Adipose tissue (tissue), 3 donors: ENCODE measurements at regions not wholly inside any gene's neighbourhood (a gene's known extent, or its start where the extent isn't known, plus 50 kb on each side); places are given as distances from the start of the nearest gene placed in this dataset.
"Not testable (repeated sequence)": the region's sequence is repeated elsewhere in the genome, so short reads cannot be mapped to it uniquely, and the experiment has no call there.

Source experiments
- H3K27ac ChIP-seq: one replicate; pipeline ENCODE4 v1.5.1; 2013; ENCODE audit warnings: low read depth, low read length
- WGBS, 3 donors: extraction: QIAGEN DNeasy Blood & Tissue Kit; methylation state at CpG; one replicate each; pipeline ENCODE4 v1.1.7; 2013; 5-methylcytosine and 5-hydroxymethylcytosine counted together
- donor health status: healthy with polysubstance abuse.
- donor health status: Bipolar disorder and iron deficiency.
- donor health status: healthy.

- WGBS, 3 donors = 25 to 70% (median 61%) methylated on average over 7 of the region's 7 CpGs
- H3K27ac ChIP-seq = no peak overlapping the region
Observed at GRCh38 chr22:27045103-27045947, 387.9 kb downstream of the MIAT start.

- 32 to 87% (median 73%) methylated on average over 1 of the region's 1 CpG for WGBS, 3 donors
- no peak overlapping the region for H3K27ac ChIP-seq
Observed at GRCh38 chr22:27046086-27046485, 388.7 kb downstream of the MIAT start.

- WGBS, 3 donors = 89 to 100% (median 91%) methylated on average over 2 of the region's 2 CpGs
- no peak overlapping the region for H3K27ac ChIP-seq
Observed at GRCh38 chr22:27046603-27047002, 389.2 kb downstream of the MIAT start.

- H3K27ac ChIP-seq = no peak overlapping the region
- WGBS, 3 donors = 79 to 94% (median 81%) methylated on average over 4 of the region's 4 CpGs
Observed at GRCh38 chr22:27050771-27051170, 393.4 kb downstream of the MIAT start.

GRCh38 chr22:27051407-27051806 is 394.0 kb downstream of the MIAT start:
- WGBS, 3 donors = 40 to 92% (median 71%) methylated on average over 3 of the region's 3 CpGs
- H3K27ac ChIP-seq = no peak overlapping the region

- H3K27ac ChIP-seq = no peak overlapping the region
Observed at GRCh38 chr22:27057717-27058116, 400.3 kb downstream of the MIAT start.

- 81 to 85% (median 82%) methylated on average over 15 of the region's 15 CpGs for WGBS, 3 donors
- H3K27ac ChIP-seq = no peak overlapping the region
Observed at GRCh38 chr22:27060190-27060589, 402.8 kb downstream of the MIAT start.

GRCh38 chr22:27062910-27063309 is 405.5 kb downstream of the MIAT start:
- WGBS, 3 donors = 77 to 96% (median 89%) methylated on average over 2 of the region's 2 CpGs
- no peak overlapping the region for H3K27ac ChIP-seq

- 11 to 28% (median 25%) methylated on average over 5 of the region's 5 CpGs for WGBS, 3 donors
Observed at GRCh38 chr22:27063406-27063805, 406.0 kb downstream of the MIAT start.

GRCh38 chr22:27063841-27064240 is 406.5 kb downstream of the MIAT start:
- WGBS, 3 donors = 70 to 82% (median 75%) methylated on average over 2 of the region's 2 CpGs

More at GRCh38 chr22:27063406-27063805, 406.0 kb downstream of the MIAT start:
- no peak overlapping the region for H3K27ac ChIP-seq

GRCh38 chr22:27064386-27064785 is 407.0 kb downstream of the MIAT start:
- H3K27ac ChIP-seq = no peak overlapping the region
- WGBS, 3 donors = 42 to 58% (median 44%) methylated on average over 1 of the region's 1 CpG

More at GRCh38 chr22:27063841-27064240, 406.5 kb downstream of the MIAT start:
- no peak overlapping the region for H3K27ac ChIP-seq

GRCh38 chr22:27065279-27065678 is 407.9 kb downstream of the MIAT start:
- H3K27ac ChIP-seq = no peak overlapping the region
- WGBS, 3 donors = 19 to 42% (median 37%) methylated on average over 9 of the region's 9 CpGs

GRCh38 chr22:27066856-27067255 is 409.5 kb downstream of the MIAT start:
- H3K27ac ChIP-seq = no peak overlapping the region
- 78 to 88% (median 86%) methylated on average over 12 of the region's 12 CpGs for WGBS, 3 donors

- no peak overlapping the region for H3K27ac ChIP-seq
Observed at GRCh38 chr22:27068121-27068520, 410.7 kb downstream of the MIAT start.

GRCh38 chr22:27070594-27070993 is 413.2 kb downstream of the MIAT start:
- 25 to 47% (median 46%) methylated on average over 8 of the region's 8 CpGs for WGBS, 3 donors
- no peak overlapping the region for H3K27ac ChIP-seq

- no peak overlapping the region for H3K27ac ChIP-seq
- WGBS, 3 donors = 59 to 81% (median 76%) methylated on average over 12 of the region's 12 CpGs
Observed at GRCh38 chr22:27073601-27074425, 416.4 kb downstream of the MIAT start.

GRCh38 chr22:27075028-27075678 is 417.8 kb downstream of the MIAT start:
- 53 to 59% (median 59%) methylated on average over 6 of the region's 6 CpGs for WGBS, 3 donors
- H3K27ac ChIP-seq = no peak overlapping the region

GRCh38 chr22:27075891-27076290 is 418.5 kb downstream of the MIAT start:
- WGBS, 3 donors = 34 to 43% (median 37%) methylated on average over 7 of the region's 7 CpGs
- no peak overlapping the region for H3K27ac ChIP-seq

- 84 to 92% (median 87%) methylated on average over 3 of the region's 3 CpGs for WGBS, 3 donors
- not testable (repeated sequence) for H3K27ac ChIP-seq
Observed at GRCh38 chr22:27078064-27078463, 420.7 kb downstream of the MIAT start.
